Psoas muscle (tissue), 7 donors: ENCODE measurements at regions not wholly inside any gene's neighbourhood (a gene's known extent, or its start where the extent isn't known, plus 50 kb on each side); places are given as distances from the start of the nearest gene placed in this dataset.

Source experiments
- ATAC-seq, 4 donors: fragments of 200-7000 bp; cut with Tn5 transposase; one replicate each; pipeline ENCODE4 v1.9.1; 2020; ENCODE audit warnings: moderate library complexity in 3 of 4, mild to moderate bottlenecking in 2 of 4
- DNase-seq, 2 donors: peaks; one replicate each; pipeline ENCODE4 v3.0.0-alpha.2; 2020
- H3K27ac ChIP-seq: fragments of 200-600 bp; one replicate; pipeline ENCODE4 v1.8.0; 2022
- H3K27me3 ChIP-seq, 3 donors: fragments of 200-600 bp in 1 of 3; one replicate each; pipeline versions ENCODE4 v1.6.1 to v1.8.0; 2013 to 2022; ENCODE audit warnings: low read length in 2 of 3, mild to moderate bottlenecking in 2 of 3, moderate library complexity in 1 of 3; ENCODE audit not compliant: insufficient read depth in 3 of 3
- H3K36me3 ChIP-seq, 2 donors: fragments of 200-600 bp in 1 of 2; one replicate each; pipeline versions ENCODE4 v1.6.1 to v1.8.0; 2013 to 2022; ENCODE audit warnings: low read depth in 1 of 2, mild to moderate bottlenecking in 1 of 2, moderate library complexity in 1 of 2; ENCODE audit not compliant: insufficient read depth in 1 of 2
- H3K4me1 ChIP-seq: fragments of 200-600 bp; one replicate; pipeline ENCODE4 v1.8.0; 2022
- H3K4me3 ChIP-seq: fragments of 200-600 bp; one replicate; pipeline ENCODE4 v1.8.0; 2022; ENCODE audit warnings: mild to moderate bottlenecking
- H3K9me3 ChIP-seq: fragments of 200-600 bp; one replicate; pipeline ENCODE4 v1.8.0; 2022
- CTCF ChIP-seq: fragments of 200-600 bp; IDR thresholded peaks from one replicate; pipeline ENCODE4 v1.8.0; 2022; ENCODE audit warnings: antibody characterized with exemption
- WGBS, 3 donors: extraction: QIAGEN DNeasy Blood & Tissue Kit; methylation state at CpG; one replicate each; pipeline versions ENCODE4 v1.1.6 to v1.1.7; 2013; 5-methylcytosine and 5-hydroxymethylcytosine counted together
- intact Hi-C, 2 donors: fragments of 100-400 bp; cut with DNase I; formaldehyde crosslinking; loops; one replicate each; pipeline versions ENCODE4 v1.11.0 to v1.14.2; 2022
- donor health status: healthy with polysubstance abuse.
- donor health status: DM: no; HTN: no; CAD: no; lungs with moderate emphysema.
- donor health status: Bipolar disorder and iron deficiency.
- donor health status: healthy.
- donor health status: DM: yes; HTN: yes; CAD: no.
- donor health status: DM: no; HTN: no; CAD: no.
- donor health status: DM: yes; HTN: yes; CAD: no.

DNA sequence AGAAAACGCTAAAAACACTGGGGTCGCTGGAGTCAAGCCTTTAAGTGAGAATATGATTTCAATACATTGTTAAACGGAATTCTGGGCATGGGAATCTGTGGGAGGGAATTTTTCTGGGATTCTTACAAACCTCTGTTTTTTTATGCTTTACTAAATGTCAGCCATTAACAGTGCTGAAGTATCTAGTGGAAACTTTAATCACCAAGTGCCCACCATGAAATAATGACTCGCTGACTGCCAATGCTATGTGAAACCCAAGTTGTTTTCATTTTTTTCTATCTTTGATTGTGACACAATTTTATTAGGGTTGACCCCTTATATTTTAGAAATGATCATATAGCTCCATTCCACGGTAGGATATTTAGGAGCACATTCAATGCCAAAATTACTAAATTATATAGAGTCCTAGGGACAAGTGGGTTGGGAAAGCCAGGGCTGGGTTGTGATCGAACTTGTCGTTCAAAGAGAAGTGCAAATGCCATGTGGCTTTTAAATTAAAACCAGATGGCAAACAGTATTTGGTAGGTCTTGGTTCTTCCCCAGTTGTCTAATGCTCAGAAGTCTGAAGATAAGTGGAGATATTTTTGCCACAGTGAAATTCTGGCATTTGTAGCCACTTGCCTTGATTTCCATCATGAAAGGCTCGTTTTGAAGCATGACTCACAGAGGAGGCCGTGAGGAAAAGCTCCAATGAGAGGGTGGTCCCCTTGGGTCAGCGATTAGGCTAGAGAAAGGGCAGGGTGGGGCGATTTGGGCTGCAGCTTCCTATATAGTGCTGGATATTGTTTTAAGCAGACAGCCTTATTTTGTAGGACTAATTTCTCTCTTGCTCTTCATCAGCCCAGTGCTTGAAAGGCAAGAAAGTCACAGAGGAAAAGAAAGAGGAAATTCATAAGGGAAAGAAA is 254.4 kb upstream of the JAG1 start:
- TF ChIP-seq CTCF, result no peak
- DNase-seq (no peak), ATAC-seq (no peak)
- no peaks in the 10 kb centered on the region for H3K4me1 ChIP-seq
- no peaks in the 10 kb centered on the region for H3K27me3 ChIP-seq
- H3K9me3 ChIP-seq, result no peaks in the 10 kb centered on the region
- WGBS, 3 donors, result 80 to 87% (median 81%) methylated on average over 11 of the region's 11 CpGs
- no peak overlapping the region for H3K4me3 ChIP-seq
- intact Hi-C loops, result no loop called here
- no peak overlapping the region for H3K27ac ChIP-seq
- H3K36me3 ChIP-seq, result no peaks in the 10 kb centered on the region

DNA sequence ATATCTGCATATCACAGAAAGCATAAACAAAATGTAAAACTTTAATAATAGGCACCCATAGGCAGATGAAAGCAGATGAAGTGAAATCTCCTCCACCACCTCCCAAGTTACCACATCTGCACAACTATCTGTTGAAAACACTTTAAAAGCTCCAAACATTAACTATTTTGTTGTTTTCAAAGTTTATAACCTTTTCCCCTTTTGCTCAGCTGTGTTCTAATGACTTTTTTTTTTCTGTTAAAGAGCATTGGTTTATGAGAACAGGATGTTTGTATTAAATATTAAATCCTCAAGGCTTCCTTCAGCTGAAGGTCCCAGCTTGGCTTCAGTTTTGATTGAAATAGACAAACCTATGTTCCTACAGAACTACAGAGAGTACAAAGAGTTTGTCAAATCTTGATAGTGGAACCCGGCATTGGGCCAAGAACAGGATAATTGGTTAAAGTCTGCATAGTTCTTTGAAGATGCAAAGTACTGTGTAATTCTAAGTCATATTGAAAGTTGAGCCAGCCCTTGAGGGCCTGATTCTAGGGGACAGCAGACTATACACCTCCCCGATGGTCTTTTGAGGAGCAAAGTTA is 255.1 kb upstream of the JAG1 start:
- ATAC-seq, result no peak
- Histone ChIP-seq H3K27me3 (no peaks in the 10 kb centered on the region), H3K4me3 (no peak overlapping the region), H3K27ac (no peak overlapping the region), H3K36me3 (no peaks in the 10 kb centered on the region), H3K4me1 (no peaks in the 10 kb centered on the region), H3K9me3 (no peaks in the 10 kb centered on the region)
- intact Hi-C loops, result no loop called here
- no peak for DNase-seq
- TF ChIP-seq CTCF, result no peak
- WGBS, 3 donors, result 69 to 81% (median 77%) methylated on average over 2 of the region's 2 CpGs

DNA sequence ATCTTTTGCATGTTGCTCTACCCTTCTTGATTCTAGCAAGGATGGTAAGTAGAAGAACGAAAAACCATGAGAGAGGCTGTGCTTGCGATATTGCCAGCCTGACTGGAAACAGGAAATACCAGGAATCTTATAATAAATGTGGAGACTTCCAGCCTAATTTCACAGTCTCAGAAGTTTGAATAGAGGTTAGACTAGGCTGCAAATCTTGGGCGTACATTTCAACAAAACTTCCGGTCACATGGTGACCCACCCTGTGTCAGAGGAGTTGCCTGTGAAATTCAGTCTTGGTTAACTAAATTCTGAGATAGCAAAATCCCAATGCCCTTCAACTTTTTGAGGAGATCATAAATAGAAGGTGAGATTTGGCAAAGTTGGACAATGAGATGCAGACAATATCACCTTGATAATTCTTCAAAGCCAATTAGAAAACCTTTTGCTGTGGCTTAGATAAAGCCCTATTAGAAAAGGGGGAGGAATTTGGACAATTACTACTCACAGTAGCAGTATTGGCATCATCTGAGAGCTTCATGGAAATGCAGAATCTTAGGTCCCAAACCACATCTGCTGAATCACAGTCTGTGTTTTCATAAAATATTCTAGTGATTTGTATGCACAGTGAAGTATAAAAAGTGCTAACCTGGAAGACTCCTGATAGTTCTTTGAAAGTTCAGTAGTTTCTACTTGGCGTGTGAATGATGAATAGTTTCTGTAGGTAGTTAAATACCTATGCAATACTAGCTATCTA is 262.0 kb upstream of the JAG1 start:
- Histone ChIP-seq H3K4me3 (no peak overlapping the region), H3K4me1 (no peaks in the 10 kb centered on the region), H3K9me3 (no peaks in the 10 kb centered on the region), H3K36me3 (no peaks in the 10 kb centered on the region), H3K27me3 (no peaks in the 10 kb centered on the region), H3K27ac (no peak overlapping the region)
- intact Hi-C loops, result no loop called here
- WGBS, 3 donors, result 60 to 66% (median 66%) methylated on average over 5 of the region's 5 CpGs
- ATAC-seq (no peak), DNase-seq (no peak)
- TF ChIP-seq CTCF, result no peak

DNA sequence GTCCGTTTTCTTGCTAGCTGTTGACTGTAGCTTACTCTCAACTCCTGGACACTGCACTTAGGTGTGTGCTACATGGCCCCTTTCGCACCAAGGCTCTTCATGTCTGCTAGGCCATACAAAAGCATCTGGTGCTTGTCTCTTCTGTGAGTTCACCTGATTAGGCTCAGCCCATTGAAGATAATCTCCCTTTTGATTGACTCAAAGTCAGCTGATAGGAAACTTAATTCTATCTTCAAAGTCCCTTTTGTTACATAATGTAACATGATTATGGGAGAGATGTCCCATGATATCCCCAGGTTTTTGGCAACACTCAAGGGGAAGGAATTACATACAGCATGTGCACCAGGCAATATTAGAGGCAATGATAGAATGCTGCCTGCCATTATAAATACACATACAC is 263.0 kb upstream of the JAG1 start:
- Histone ChIP-seq H3K27ac (no peak overlapping the region), H3K4me1 (no peaks in the 10 kb centered on the region), H3K4me3 (no peak overlapping the region), H3K36me3 (no peaks in the 10 kb centered on the region), H3K9me3 (no peaks in the 10 kb centered on the region), H3K27me3 (no peaks in the 10 kb centered on the region)
- intact Hi-C loops, result no loop called here
- 91 to 98% (median 93%) methylated on average over 2 of the region's 2 CpGs for WGBS, 3 donors
- DNase-seq (no peak), ATAC-seq (no peak)
- no peak for TF ChIP-seq CTCF
